ENCODE measurements at regions not wholly inside any gene's neighbourhood (a gene's known extent, or its start where the extent isn't known, plus 50 kb on each side); places are given as distances from the start of the nearest gene placed in this dataset.

DNA sequence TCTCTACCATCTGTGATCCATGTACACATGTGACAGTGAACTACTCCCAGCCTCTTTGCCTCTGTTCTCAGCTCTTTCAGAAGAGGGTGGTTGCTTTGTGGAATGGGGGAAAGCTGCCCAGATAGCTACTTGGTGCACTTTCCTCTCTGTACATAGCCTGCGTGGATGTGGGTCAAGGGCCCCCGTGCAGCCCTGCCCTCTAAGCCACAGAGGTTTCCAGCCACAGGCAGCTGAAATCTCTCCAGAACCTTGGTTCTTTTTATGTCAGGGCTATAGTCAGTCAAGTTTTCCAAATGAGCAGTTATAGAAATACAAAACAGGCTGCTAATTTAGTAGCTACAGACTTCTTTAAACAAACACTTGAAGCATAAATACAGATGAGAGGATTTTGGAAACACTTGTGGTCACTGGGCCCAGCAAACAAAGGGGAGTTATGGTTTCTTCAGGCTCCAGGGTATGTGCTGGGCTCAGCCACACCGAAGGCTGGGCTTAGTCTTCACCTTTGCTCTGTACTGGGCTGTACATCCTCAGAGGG is 199.7 kb upstream of the ASIC2 start:
- Mint-ChIP-seq H3K36me3 (no peaks in the 10 kb centered on the region), H3K4me3 (no peak overlapping the region), H3K27me3 (peaks cover 26% of the 10 kb centered on the region), H3K9me3 (no peaks in the 10 kb centered on the region), H3K27ac (no peak overlapping the region), H3K4me1 (ENCODE audit: unreplicated experiment) (peaks cover 5% of the 10 kb centered on the region)
- no peak for DNase-seq (ENCODE audit: extremely low spot score, unreplicated experiment)
- TF ChIP-seq, protein P1, sequence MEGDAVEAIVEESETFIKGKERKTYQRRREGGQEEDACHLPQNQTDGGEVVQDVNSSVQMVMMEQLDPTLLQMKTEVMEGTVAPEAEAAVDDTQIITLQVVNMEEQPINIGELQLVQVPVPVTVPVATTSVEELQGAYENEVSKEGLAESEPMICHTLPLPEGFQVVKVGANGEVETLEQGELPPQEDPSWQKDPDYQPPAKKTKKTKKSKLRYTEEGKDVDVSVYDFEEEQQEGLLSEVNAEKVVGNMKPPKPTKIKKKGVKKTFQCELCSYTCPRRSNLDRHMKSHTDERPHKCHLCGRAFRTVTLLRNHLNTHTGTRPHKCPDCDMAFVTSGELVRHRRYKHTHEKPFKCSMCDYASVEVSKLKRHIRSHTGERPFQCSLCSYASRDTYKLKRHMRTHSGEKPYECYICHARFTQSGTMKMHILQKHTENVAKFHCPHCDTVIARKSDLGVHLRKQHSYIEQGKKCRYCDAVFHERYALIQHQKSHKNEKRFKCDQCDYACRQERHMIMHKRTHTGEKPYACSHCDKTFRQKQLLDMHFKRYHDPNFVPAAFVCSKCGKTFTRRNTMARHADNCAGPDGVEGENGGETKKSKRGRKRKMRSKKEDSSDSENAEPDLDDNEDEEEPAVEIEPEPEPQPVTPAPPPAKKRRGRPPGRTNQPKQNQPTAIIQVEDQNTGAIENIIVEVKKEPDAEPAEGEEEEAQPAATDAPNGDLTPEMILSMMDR (conservative IDR thresholded peaks at IDR 0.05), result no peak

DNA sequence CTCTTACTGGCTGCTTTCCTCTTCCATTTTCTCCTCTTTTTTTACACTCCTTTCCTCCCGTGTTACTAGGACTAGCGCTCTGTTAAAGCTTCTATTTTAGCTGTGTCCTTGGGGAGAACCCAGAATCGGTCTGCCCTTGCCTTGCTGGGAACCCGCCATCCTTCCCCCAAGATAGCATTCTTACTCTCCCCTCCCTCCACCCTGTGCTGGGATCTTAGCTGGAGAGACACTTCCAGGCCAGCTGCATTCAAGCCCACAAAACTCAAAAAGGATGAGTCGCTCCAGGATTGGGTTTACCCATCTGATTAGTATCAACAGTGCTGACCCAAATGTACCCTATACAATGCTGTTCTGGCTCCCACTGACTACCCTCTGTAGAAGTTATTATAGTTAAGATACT is 200.5 kb upstream of the ASIC2 start:
- Mint-ChIP-seq H3K36me3 (no peaks in the 10 kb centered on the region), H3K27ac (no peak overlapping the region), H3K4me1 (ENCODE audit: unreplicated experiment) (peaks cover 5% of the 10 kb centered on the region), H3K9me3 (no peaks in the 10 kb centered on the region), H3K4me3 (no peak overlapping the region), H3K27me3 (peaks cover 23% of the 10 kb centered on the region)
- DNase-seq (ENCODE audit: extremely low spot score, unreplicated experiment), result no peak
- TF ChIP-seq, protein P1 (conservative IDR thresholded peaks at IDR 0.05), result no peak

DNA sequence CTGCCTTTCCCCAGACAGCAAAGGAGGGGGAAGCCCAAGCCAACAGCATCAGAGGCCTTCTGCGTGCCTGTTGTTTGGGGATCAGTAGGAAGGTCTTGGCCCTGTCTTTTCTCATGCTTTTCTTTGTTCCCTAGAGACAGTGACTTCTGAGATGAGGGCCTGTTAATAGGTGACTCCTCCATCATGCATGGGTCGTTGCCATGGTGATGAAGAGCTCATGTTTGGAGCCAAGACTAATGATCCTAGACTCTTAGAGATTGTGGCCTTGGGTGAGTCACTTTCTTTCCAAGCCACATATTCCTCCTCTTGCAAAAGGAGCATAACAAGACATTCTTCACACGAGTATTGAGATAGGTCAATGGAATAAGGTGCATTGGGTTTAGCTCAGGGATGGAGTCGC is 201.1 kb upstream of the ASIC2 start:
- DNase-seq (ENCODE audit: extremely low spot score, unreplicated experiment), result no peak
- Mint-ChIP-seq H3K27ac (no peak overlapping the region), H3K36me3 (no peaks in the 10 kb centered on the region), H3K4me1 (ENCODE audit: unreplicated experiment) (peaks cover 5% of the 10 kb centered on the region), H3K27me3 (peaks cover 20% of the 10 kb centered on the region), H3K9me3 (no peaks in the 10 kb centered on the region), H3K4me3 (no peak overlapping the region)
- TF ChIP-seq, protein P1 (conservative IDR thresholded peaks at IDR 0.05), result no peak

DNA sequence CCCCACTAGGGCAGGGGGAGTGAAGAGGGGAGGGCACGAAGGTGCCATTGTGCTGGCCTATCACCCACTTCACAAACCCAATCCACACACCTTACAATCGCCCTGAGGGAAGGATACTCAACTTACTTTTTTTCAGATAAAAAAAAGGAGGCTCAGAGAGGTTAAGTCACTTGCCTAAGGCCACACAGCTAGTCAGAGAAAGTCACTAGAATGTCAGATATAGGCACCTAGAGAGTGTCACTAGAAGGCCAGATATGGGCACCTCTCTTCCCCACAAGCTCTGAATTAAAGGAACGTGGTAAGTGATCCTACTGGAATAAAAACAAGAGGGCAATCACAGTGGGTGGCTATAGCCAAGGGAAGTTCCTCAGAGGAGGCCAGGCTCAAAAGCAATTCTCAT is 204.5 kb upstream of the ASIC2 start:
- H3K27ac Mint-ChIP-seq, result no peak overlapping the region
- H3K27me3 Mint-ChIP-seq, result peaks cover 17% of the 10 kb centered on the region
- DNase-seq (ENCODE audit: extremely low spot score, unreplicated experiment), result no peak
- TF ChIP-seq, protein P1 (conservative IDR thresholded peaks at IDR 0.05), result no peak
- H3K36me3 Mint-ChIP-seq, result no peaks in the 10 kb centered on the region
- H3K9me3 Mint-ChIP-seq, result no peaks in the 10 kb centered on the region
- H3K4me1 Mint-ChIP-seq (ENCODE audit: unreplicated experiment), result peaks cover 5% of the 10 kb centered on the region
- H3K4me3 Mint-ChIP-seq, result no peak overlapping the region

DNA sequence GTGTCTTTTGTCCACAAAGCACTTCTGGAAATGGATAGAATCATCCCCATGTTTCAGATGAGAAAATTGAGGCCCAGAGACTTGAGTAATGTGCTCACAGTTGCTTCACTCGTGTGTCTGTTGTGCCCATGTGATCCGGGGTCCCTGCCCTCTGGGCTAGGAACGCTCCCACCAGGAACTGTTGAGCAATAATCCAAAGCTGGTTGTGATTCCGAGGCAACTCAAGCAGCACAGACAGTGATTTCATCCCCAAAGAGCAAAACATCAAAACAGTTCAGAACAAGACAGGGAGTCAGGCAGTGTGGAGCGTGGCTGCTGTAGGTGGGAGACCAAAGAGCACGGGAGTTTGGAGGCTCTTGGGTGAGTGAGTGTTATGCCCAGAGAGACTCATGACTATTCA is 205.0 kb upstream of the ASIC2 start:
- Mint-ChIP-seq H3K4me3 (no peak overlapping the region), H3K36me3 (no peaks in the 10 kb centered on the region), H3K9me3 (no peaks in the 10 kb centered on the region), H3K27me3 (peaks cover 19% of the 10 kb centered on the region), H3K27ac (no peak overlapping the region), H3K4me1 (ENCODE audit: unreplicated experiment) (peaks cover 5% of the 10 kb centered on the region)
- TF ChIP-seq, protein P1 (conservative IDR thresholded peaks at IDR 0.05), result no peak
- DNase-seq (ENCODE audit: extremely low spot score, unreplicated experiment), result no peak

DNA sequence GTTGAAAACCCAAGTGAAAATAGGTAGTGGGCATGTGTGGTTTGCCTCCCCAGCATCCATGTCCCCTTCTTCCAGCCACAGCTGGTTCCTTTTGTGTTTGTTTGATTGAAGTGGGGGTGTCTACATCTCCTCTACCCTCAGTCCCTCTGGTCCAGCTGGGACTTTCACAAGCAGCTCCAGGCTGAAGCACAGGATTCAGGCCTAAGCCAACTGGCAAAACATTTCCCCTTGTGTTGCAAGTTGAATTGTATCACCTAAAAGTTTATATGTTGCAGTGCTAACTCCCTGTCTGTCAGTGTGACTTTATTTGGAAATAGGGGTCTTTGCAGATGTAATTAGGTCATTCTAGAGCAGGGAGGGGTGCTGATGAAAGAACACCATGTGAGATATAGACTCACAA is 205.9 kb upstream of the ASIC2 start:
- H3K36me3 Mint-ChIP-seq, result no peaks in the 10 kb centered on the region
- H3K4me1 Mint-ChIP-seq (ENCODE audit: unreplicated experiment), result no peaks in the 10 kb centered on the region
- H3K27me3 Mint-ChIP-seq, result peaks cover 20% of the 10 kb centered on the region
- TF ChIP-seq, protein P1 (conservative IDR thresholded peaks at IDR 0.05), result no peak
- H3K4me3 Mint-ChIP-seq, result no peak overlapping the region
- no peak overlapping the region for H3K27ac Mint-ChIP-seq
- no peaks in the 10 kb centered on the region for H3K9me3 Mint-ChIP-seq
- DNase-seq (ENCODE audit: extremely low spot score, unreplicated experiment), result no peak
